Lower leg skin (tissue), 3 donors: ENCODE measurements at regions not wholly inside any gene's neighbourhood (a gene's known extent, or its start where the extent isn't known, plus 50 kb on each side); places are given as distances from the start of the nearest gene placed in this dataset.

Experiments used
- POLR2A ChIP-seq, 2 donors: fragments of 450-650 bp; IDR thresholded peaks; one replicate each; pipeline ENCODE4 v1.6.1; 2016 to 2017; ENCODE audit warnings: antibody characterized with exemption in 2 of 2, mild to moderate bottlenecking in 1 of 2, moderate library complexity in 1 of 2
- TF ChIP-seq, protein P1 (sequence below), 3 donors: fragments of 450-650 bp; IDR thresholded peaks; one replicate each; pipeline ENCODE4 v1.5.1; 2016; ENCODE audit warnings: antibody characterized with exemption in 3 of 3, mild to moderate bottlenecking in 3 of 3, moderate library complexity in 2 of 3

DNA sequence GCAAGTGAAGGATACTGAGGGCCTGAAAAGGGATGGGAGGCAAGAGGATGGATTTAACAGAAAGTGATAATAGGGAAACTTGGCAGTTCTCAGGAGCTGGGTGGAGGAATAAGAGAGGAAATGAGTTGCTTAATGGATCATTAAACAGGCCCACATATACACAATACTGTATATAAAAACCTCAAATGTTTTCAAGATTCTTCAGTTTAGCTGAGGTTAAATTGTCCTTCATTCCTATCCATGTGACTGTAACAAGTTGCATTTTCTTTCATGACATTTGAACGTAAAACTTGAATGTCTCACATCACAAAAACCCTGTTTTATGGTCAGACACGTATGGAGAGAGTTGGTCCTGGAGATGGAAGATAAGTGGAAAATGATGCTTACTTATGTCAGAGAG lies 76.5 kb upstream of the PLAC8 start:
- TF ChIP-seq, protein P1, sequence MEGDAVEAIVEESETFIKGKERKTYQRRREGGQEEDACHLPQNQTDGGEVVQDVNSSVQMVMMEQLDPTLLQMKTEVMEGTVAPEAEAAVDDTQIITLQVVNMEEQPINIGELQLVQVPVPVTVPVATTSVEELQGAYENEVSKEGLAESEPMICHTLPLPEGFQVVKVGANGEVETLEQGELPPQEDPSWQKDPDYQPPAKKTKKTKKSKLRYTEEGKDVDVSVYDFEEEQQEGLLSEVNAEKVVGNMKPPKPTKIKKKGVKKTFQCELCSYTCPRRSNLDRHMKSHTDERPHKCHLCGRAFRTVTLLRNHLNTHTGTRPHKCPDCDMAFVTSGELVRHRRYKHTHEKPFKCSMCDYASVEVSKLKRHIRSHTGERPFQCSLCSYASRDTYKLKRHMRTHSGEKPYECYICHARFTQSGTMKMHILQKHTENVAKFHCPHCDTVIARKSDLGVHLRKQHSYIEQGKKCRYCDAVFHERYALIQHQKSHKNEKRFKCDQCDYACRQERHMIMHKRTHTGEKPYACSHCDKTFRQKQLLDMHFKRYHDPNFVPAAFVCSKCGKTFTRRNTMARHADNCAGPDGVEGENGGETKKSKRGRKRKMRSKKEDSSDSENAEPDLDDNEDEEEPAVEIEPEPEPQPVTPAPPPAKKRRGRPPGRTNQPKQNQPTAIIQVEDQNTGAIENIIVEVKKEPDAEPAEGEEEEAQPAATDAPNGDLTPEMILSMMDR (IDR thresholded peaks at IDR 0.05) = no peak
- TF ChIP-seq POLR2A (IDR thresholded peaks at IDR 0.05) = no peak
